ENCODE measurements at regions not wholly inside any gene's neighbourhood (a gene's known extent, or its start where the extent isn't known, plus 50 kb on each side); places are given as distances from the start of the nearest gene placed in this dataset.

- Histone ChIP-seq H3K27me3 (ENCODE audit: insufficient read depth, low read length, poor library complexity) (no peaks in the 10 kb centered on the region), H3K4me2 (ENCODE audit: insufficient read depth, low read length) (no peak overlapping the region), H3K9ac (ENCODE audit: low read depth, low read length) (no peak overlapping the region), H3K79me2 (ENCODE audit: insufficient read depth, low read length) (no peaks in the 10 kb centered on the region), H3K9me3 (ENCODE audit: insufficient read depth, low read length, severe bottlenecking) (no peaks in the 10 kb centered on the region), H3K27ac (ENCODE audit: low read length) (no peak overlapping the region), H3K36me3 (ENCODE audit: insufficient read depth, low read length) (no peaks in the 10 kb centered on the region), H2AFZ (ENCODE audit: low read depth, low read length) (no peak overlapping the region), H3K4me1 (ENCODE audit: insufficient read depth, low read length) (no peaks in the 10 kb centered on the region), H4K20me1 (ENCODE audit: insufficient read depth, low read length) (no peaks in the 10 kb centered on the region), H3K4me3 (ENCODE audit: low read depth in 1 of 2, low read length in 2 of 2) (no peak overlapping the region)
- no peak for TF ChIP-seq CTCF (IDR thresholded peaks at IDR 0.05; ENCODE audit: borderline replicate concordance, extremely low read depth, low read length, poor library complexity, severe bottlenecking)
- TF ChIP-seq EZH2 (IDR thresholded peaks at IDR 0.05; ENCODE audit: borderline replicate concordance, low read depth, low read length, severe bottlenecking): no peak
- ATAC-seq (ENCODE audit: insufficient read depth, low read depth): no peak
- no peak for DNase-seq
These were observed 56.1 kb upstream of the FREM2 start for GRCh38 chr13:38630780-38631179.

- H3K4me1 ChIP-seq (ENCODE audit: insufficient read depth, low read length): no peaks in the 10 kb centered on the region
- H3K4me3 ChIP-seq (ENCODE audit: low read depth in 1 of 2, low read length in 2 of 2): no peak overlapping the region
- H3K36me3 ChIP-seq (ENCODE audit: insufficient read depth, low read length): no peaks in the 10 kb centered on the region
- DNase-seq (no peak), ATAC-seq (ENCODE audit: insufficient read depth, low read depth) (no peak)
- no peaks in the 10 kb centered on the region for H3K9me3 ChIP-seq (ENCODE audit: insufficient read depth, low read length, severe bottlenecking)
- H3K79me2 ChIP-seq (ENCODE audit: insufficient read depth, low read length): no peaks in the 10 kb centered on the region
- TF ChIP-seq EZH2 (IDR thresholded peaks at IDR 0.05; ENCODE audit: borderline replicate concordance, low read depth, low read length, severe bottlenecking) (no peak), CTCF (IDR thresholded peaks at IDR 0.05; ENCODE audit: borderline replicate concordance, extremely low read depth, low read length, poor library complexity, severe bottlenecking) (no peak)
- no peak overlapping the region for H3K9ac ChIP-seq (ENCODE audit: low read depth, low read length)
- H4K20me1 ChIP-seq (ENCODE audit: insufficient read depth, low read length): no peaks in the 10 kb centered on the region
- H2AFZ ChIP-seq (ENCODE audit: low read depth, low read length): no peak overlapping the region
- no peaks in the 10 kb centered on the region for H3K27me3 ChIP-seq (ENCODE audit: insufficient read depth, low read length, poor library complexity)
- H3K27ac ChIP-seq (ENCODE audit: low read length): no peak overlapping the region
- H3K4me2 ChIP-seq (ENCODE audit: insufficient read depth, low read length): no peak overlapping the region
These were observed 51.8 kb upstream of the FREM2 start for GRCh38 chr13:38635030-38635429.

- no peaks in the 10 kb centered on the region for H3K36me3 ChIP-seq (ENCODE audit: insufficient read depth, low read length)
- H2AFZ ChIP-seq (ENCODE audit: low read depth, low read length): no peak overlapping the region
- no peak overlapping the region for H3K27ac ChIP-seq (ENCODE audit: low read length)
These were observed 50.8 kb upstream of the FREM2 start for GRCh38 chr13:38636073-38636472.

More at GRCh38 chr13:38636073-38636472, 50.8 kb upstream of the FREM2 start:
- TF ChIP-seq CTCF (IDR thresholded peaks at IDR 0.05; ENCODE audit: borderline replicate concordance, extremely low read depth, low read length, poor library complexity, severe bottlenecking): no peak
- TF ChIP-seq EZH2 (IDR thresholded peaks at IDR 0.05; ENCODE audit: borderline replicate concordance, low read depth, low read length, severe bottlenecking): no peak
- Histone ChIP-seq H4K20me1 (ENCODE audit: insufficient read depth, low read length) (no peaks in the 10 kb centered on the region), H3K4me2 (ENCODE audit: insufficient read depth, low read length) (no peak overlapping the region), H3K27me3 (ENCODE audit: insufficient read depth, low read length, poor library complexity) (no peaks in the 10 kb centered on the region), H3K9ac (ENCODE audit: low read depth, low read length) (no peak overlapping the region), H3K79me2 (ENCODE audit: insufficient read depth, low read length) (no peaks in the 10 kb centered on the region), H3K9me3 (ENCODE audit: insufficient read depth, low read length, severe bottlenecking) (no peaks in the 10 kb centered on the region), H3K4me3 (ENCODE audit: low read depth in 1 of 2, low read length in 2 of 2) (no peak overlapping the region), H3K4me1 (ENCODE audit: insufficient read depth, low read length) (no peaks in the 10 kb centered on the region)
- ATAC-seq (ENCODE audit: insufficient read depth, low read depth): no peak
- DNase-seq: no peak
